Nucleus accumbens (tissue), 56 donors: ENCODE measurements at regions not wholly inside any gene's neighbourhood (a gene's known extent, or its start where the extent isn't known, plus 50 kb on each side); places are given as distances from the start of the nearest gene placed in this dataset.
A peak's percentile ranks its signal among the peaks of the same experiment; 100 is the strongest.
"Not testable (repeated sequence)": the region's sequence is repeated elsewhere in the genome, so short reads cannot be mapped to it uniquely, and the experiment has no call there.

Experiments
- DNase-seq, 56 donors: peaks; one replicate each; lab custom pipeline; 2025; lab: John Stamatoyannopoulos, UW

- DNase-seq = not testable (repeated sequence)
These were observed 103.2 kb upstream of the MED13L start for GRCh38 chr12:116380740-116381139.

- no peak for DNase-seq
These were observed 103.8 kb upstream of the MED13L start for GRCh38 chr12:116381240-116381743.

GRCh38 chr12:116381744-116382685 lies 104.5 kb upstream of the MED13L start:
- no peak for DNase-seq

- peak in 5 of 56 donors; percentile 1 to 24 (median 12) for DNase-seq
These were observed 105.4 kb upstream of the MED13L start for GRCh38 chr12:116382686-116383530.

- no peak for DNase-seq
These were observed 106.7 kb upstream of the MED13L start for GRCh38 chr12:116384175-116384574.

- DNase-seq = no peak
These were observed 107.4 kb upstream of the MED13L start for GRCh38 chr12:116384691-116385485.

- no peak for DNase-seq
These were observed 108.2 kb upstream of the MED13L start for GRCh38 chr12:116385486-116386217.

- DNase-seq = no peak
These were observed 111.8 kb upstream of the MED13L start for GRCh38 chr12:116389326-116389725.

GRCh38 chr12:116389990-116390389 lies 112.5 kb upstream of the MED13L start:
- peak in 11 of 56 donors; percentile 3 to 42 (median 27) for DNase-seq

GRCh38 chr12:116390401-116391335 lies 113.2 kb upstream of the MED13L start:
- DNase-seq = no peak

GRCh38 chr12:116391501-116391900 lies 114.0 kb upstream of the MED13L start:
- DNase-seq = no peak

- DNase-seq = no peak
These were observed 114.6 kb upstream of the MED13L start for GRCh38 chr12:116392061-116392460.

- DNase-seq = no peak
These were observed 115.8 kb upstream of the MED13L start for GRCh38 chr12:116393255-116393654.

- no peak for DNase-seq
These were observed 116.6 kb upstream of the MED13L start for GRCh38 chr12:116393859-116394650.

- no peak for DNase-seq
These were observed 117.9 kb upstream of the MED13L start for GRCh38 chr12:116395396-116395795.

GRCh38 chr12:116397148-116397547 lies 119.7 kb upstream of the MED13L start:
- no peak for DNase-seq

- no peak for DNase-seq
These were observed 120.7 kb upstream of the MED13L start for GRCh38 chr12:116398193-116398592.

GRCh38 chr12:116399055-116399454 lies 121.6 kb upstream of the MED13L start:
- no peak for DNase-seq
